ENCODE measurements at regions not wholly inside any gene's neighbourhood (a gene's known extent, or its start where the extent isn't known, plus 50 kb on each side); places are given as distances from the start of the nearest gene placed in this dataset.
A peak's percentile ranks its signal among the peaks of the same experiment; 100 is the strongest.

GRCh38 chr5:142387024-142387682, 62.3 kb upstream of the SPRY4 start:
- Mint-ChIP-seq H3K27me3 (ENCODE audit: low read depth) (peaks cover 7% of the 10 kb centered on the region), H3K4me3 (ENCODE audit: unreplicated experiment) (no peak overlapping the region), H3K36me3 (ENCODE audit: low read depth) (no peaks in the 10 kb centered on the region), H3K27ac (ENCODE audit: unreplicated experiment) (no peak overlapping the region), H3K4me1 (ENCODE audit: low read depth) (peaks cover 20% of the 10 kb centered on the region), H3K9me3 (ENCODE audit: low read depth) (no peaks in the 10 kb centered on the region)
- TF ChIP-seq CTCF (IDR thresholded peaks at IDR 0.05), result no peak
- no peak for DNase-seq (ENCODE audit: low spot score)

GRCh38 chr5:142386137-142387023, 61.6 kb upstream of the SPRY4 start:
- Mint-ChIP-seq H3K27ac (ENCODE audit: unreplicated experiment) (no peak overlapping the region), H3K27me3 (ENCODE audit: low read depth) (peaks cover 3% of the 10 kb centered on the region)

GRCh38 chr5:142385194-142385593, 60.4 kb upstream of the SPRY4 start:
- Mint-ChIP-seq H3K27me3 (ENCODE audit: low read depth) (peaks cover 3% of the 10 kb centered on the region), H3K27ac (ENCODE audit: unreplicated experiment) (no peak overlapping the region), H3K4me1 (ENCODE audit: low read depth) (peaks cover 11% of the 10 kb centered on the region), H3K4me3 (ENCODE audit: unreplicated experiment) (no peak overlapping the region), H3K36me3 (ENCODE audit: low read depth) (no peaks in the 10 kb centered on the region), H3K9me3 (ENCODE audit: low read depth) (no peaks in the 10 kb centered on the region)
- no peak for TF ChIP-seq CTCF (IDR thresholded peaks at IDR 0.05)
- peak; percentile 42 for DNase-seq (ENCODE audit: low spot score)

More at GRCh38 chr5:142386137-142387023, 61.6 kb upstream of the SPRY4 start:
- Mint-ChIP-seq H3K9me3 (ENCODE audit: low read depth) (no peaks in the 10 kb centered on the region), H3K4me1 (ENCODE audit: low read depth) (peaks cover 20% of the 10 kb centered on the region), H3K36me3 (ENCODE audit: low read depth) (no peaks in the 10 kb centered on the region), H3K4me3 (ENCODE audit: unreplicated experiment) (no peak overlapping the region)
- DNase-seq (ENCODE audit: low spot score), result no peak
- no peak for TF ChIP-seq CTCF (IDR thresholded peaks at IDR 0.05)

GRCh38 chr5:142384014-142384413, 59.2 kb upstream of the SPRY4 start:
- TF ChIP-seq CTCF (IDR thresholded peaks at IDR 0.05), result no peak
- no peaks in the 10 kb centered on the region for H3K9me3 Mint-ChIP-seq (ENCODE audit: low read depth)
- H3K27ac Mint-ChIP-seq (ENCODE audit: unreplicated experiment), result no peak overlapping the region
- H3K36me3 Mint-ChIP-seq (ENCODE audit: low read depth), result no peaks in the 10 kb centered on the region
- DNase-seq (ENCODE audit: low spot score), result no peak
- peaks cover 3% of the 10 kb centered on the region for H3K27me3 Mint-ChIP-seq (ENCODE audit: low read depth)
- H3K4me3 Mint-ChIP-seq (ENCODE audit: unreplicated experiment), result no peak overlapping the region
- peaks cover 2% of the 10 kb centered on the region for H3K4me1 Mint-ChIP-seq (ENCODE audit: low read depth)

GRCh38 chr5:142382186-142382585, 57.4 kb upstream of the SPRY4 start:
- Mint-ChIP-seq H3K9me3 (ENCODE audit: low read depth) (no peaks in the 10 kb centered on the region), H3K4me3 (ENCODE audit: unreplicated experiment) (no peak overlapping the region), H3K4me1 (ENCODE audit: low read depth) (peaks cover 2% of the 10 kb centered on the region), H3K36me3 (ENCODE audit: low read depth) (no peaks in the 10 kb centered on the region), H3K27ac (ENCODE audit: unreplicated experiment) (no peak overlapping the region), H3K27me3 (ENCODE audit: low read depth) (peaks cover 3% of the 10 kb centered on the region)
- no peak for TF ChIP-seq CTCF (IDR thresholded peaks at IDR 0.05)
- DNase-seq (ENCODE audit: low spot score), result no peak

Measured in chondrocyte (in vitro differentiated cells).